NCI-H524 treated with DMSO at 0.1 percent for 48 hours (cell line): ENCODE measurements at regions not wholly inside any gene's neighbourhood (a gene's known extent, or its start where the extent isn't known, plus 50 kb on each side); places are given as distances from the start of the nearest gene placed in this dataset.

ENCODE experiments used
- DNase-seq: peaks from one replicate; lab custom pipeline; 2025; lab: John Stamatoyannopoulos, UW

DNA sequence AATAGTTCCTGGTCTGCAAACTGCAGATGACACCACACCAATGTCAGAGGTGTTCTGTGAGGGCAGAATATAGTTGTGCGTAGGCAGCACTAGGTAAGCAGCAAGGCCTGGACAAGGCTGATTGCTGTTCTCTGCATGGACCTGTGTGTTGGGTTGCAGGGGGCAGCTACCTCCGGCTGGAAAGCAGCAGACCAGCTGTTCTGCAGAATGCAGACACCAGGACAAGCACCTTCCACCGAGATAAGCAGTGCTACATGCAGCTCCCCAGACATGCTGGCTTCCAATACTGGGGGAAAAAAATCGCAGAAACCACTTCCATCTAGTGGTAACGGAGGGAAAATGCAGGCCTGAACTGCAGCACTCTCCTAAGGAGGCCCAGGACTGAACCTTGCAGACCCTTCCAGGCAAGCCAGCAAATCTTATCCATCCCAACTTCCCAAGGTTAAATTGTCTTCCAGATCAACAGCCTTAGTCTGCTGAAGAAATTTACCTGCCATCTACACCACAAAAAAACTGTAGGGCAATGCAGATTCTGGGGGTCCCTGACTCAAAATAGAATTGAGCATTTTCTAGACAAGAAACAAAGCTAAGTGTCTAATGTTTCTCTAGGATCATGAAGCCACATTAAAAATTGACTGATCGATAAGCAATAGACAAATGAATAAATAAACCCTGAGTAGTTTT lies 50.5 kb upstream of the COBL start:
- DNase-seq = peak; percentile 46
